Inflammatory macrophage (primary cell): ENCODE measurements at regions not wholly inside any gene's neighbourhood (a gene's known extent, or its start where the extent isn't known, plus 50 kb on each side); places are given as distances from the start of the nearest gene placed in this dataset.

Source experiments
- DNase-seq, 2 donors: peaks; one replicate each; pipeline ENCODE4 v3.0.0-alpha.2; 2020 to 2022

DNA sequence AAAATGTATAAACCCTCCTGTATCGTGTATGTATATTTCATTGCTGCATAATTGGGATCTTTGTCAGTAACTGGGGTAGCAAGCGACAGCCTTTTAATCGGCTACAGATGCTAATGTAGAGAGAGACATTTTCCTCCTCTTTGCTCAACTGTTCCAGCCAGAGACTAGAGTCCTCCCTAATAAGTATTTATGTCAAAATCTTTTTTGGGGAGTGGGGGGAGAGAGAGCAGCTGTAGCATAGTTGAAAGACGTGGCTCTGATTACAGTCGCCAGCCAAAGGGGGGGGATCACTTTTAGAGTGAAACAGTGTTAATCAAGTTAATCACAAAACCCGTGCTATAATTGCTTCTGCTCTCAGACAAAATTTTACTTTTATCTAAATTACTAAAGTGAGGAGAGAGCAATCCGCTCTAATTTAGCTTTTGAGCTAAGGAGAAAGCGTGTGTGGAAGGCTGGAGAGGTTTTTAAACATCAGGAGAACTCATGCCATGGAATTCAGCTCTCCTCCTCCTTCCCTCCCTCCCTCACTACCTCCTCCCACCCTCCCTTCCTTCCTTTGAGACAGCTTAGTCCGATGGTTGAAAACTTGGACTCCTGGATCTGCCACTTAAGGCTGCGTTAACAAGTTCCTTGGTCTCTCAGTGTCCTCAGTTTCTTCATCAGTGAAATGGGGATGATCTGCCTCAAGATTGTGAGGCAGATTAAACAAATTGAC is 87.3 kb upstream of the ZNF618 start:
- DNase-seq = no peak

DNA sequence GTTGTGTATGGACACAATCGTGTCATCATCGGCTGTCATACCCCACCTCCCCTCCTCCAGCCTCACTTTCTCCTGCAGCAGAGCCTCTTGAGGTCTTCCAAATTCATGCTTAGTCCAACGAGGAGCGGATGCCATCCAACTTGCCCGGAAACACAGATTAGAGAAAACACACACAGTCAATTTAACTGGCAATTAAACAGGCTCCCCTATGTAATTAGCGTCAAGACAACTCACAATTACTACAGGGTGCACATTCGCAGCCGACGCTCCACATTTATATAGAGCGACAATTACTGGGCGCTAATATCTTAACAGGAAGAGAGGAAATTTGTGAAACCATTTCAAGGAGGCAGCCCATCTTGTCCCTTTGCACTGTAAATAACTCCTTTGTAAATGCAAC is 86.0 kb upstream of the ZNF618 start:
- DNase-seq = no peak

DNA sequence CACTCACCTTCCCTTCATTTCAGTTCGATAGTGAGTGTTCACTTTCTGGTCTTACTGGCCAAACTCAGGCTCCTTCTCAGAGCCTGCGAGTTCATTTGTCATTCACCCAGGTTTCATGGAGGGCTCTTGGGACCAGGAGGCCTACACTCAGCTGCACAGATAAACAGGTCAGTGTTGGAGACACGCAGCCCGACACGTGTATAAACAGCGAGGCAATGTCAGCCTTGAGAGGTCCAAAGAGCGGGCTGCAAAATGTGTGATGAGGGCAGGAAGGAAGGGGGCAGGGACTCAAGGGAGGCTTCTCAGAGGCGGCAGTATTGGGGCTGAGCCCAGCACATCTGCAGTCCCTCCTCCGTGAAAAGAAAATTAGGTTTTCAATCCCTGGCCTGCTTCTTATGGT is 82.6 kb upstream of the ZNF618 start:
- DNase-seq = no peak

DNA sequence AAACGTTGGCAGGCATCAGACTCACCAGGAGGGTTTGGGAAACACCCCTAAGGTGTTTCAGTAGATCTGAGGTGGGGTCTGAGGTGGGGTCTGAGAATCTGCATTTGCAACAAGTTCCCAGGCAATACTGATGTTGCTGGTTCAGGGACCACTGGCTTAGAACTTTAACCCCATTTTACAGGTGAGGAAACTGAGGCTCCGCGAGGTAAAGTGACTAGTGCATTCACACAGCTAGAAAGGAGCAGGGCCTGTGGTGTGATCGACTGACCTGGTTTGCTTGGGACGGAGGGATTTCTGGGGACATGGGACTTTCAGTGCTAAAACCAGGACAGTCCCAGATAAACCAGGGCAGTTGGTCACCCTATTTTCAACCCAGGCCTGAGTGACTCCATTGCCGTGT is 81.4 kb upstream of the ZNF618 start:
- DNase-seq = no peak

DNA sequence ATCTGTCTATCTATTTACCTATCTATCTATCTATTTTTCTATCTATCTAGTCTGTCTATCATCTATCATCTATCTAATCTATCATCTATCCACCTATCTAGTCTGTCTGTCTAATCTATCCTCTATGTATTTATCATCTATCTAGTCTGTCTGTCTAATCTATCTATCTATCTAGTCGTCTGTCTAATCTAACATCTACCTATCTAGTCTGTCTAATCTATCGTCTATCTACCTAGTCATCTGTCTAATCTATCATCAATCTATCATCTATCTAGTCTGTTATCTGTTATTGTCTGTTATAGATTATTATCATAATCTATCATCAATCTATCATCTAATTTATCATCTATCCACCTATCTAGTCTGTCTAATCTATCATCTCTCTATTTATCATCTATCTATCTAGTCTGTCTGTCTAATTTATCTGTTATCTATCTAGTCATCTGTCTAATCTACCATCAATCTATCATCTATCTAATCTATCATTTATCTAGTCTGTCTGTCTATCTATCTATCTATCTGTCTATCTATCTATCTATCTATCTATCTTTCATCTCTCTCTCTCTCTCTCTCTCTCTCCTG is 80.2 kb upstream of the ZNF618 start:
- no peak for DNase-seq

DNA sequence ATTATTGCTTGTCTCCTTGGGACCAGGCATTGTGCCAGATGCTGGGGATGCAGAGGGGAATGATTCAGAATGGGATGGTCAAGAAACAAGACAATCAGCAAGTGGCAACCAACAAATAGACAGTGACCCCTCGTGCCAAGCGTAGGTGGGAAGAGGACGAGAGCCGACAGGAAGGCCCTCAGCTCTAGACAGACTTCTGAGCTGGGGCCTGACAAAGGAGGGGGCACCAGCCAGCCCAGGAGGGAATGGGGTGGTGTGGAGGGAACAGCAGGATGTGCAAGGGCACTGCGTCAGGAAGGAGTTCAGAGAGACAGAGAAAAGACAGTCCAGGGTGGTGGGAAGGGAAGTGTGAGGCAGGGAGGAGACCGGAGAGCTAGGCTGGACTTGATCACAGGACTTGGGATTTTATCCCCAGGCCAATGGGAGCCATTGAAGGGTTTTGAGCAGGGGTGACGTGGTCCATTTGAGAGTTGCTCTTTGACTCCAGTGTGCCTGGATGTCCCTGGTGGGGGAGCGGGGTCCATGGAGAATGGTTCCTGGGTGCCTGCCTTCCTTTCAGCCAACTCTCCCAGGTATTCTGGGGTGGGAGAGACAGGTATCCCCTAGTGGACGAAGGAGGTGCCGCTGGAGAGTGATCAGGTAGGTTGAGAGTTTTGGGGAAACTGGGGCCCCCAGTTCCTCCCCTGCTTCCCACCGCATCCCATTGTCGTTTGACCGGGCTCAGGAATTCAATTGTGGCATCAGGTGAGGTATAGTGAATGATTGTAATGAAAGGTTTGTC is 79.3 kb upstream of the ZNF618 start:
- no peak for DNase-seq

DNA sequence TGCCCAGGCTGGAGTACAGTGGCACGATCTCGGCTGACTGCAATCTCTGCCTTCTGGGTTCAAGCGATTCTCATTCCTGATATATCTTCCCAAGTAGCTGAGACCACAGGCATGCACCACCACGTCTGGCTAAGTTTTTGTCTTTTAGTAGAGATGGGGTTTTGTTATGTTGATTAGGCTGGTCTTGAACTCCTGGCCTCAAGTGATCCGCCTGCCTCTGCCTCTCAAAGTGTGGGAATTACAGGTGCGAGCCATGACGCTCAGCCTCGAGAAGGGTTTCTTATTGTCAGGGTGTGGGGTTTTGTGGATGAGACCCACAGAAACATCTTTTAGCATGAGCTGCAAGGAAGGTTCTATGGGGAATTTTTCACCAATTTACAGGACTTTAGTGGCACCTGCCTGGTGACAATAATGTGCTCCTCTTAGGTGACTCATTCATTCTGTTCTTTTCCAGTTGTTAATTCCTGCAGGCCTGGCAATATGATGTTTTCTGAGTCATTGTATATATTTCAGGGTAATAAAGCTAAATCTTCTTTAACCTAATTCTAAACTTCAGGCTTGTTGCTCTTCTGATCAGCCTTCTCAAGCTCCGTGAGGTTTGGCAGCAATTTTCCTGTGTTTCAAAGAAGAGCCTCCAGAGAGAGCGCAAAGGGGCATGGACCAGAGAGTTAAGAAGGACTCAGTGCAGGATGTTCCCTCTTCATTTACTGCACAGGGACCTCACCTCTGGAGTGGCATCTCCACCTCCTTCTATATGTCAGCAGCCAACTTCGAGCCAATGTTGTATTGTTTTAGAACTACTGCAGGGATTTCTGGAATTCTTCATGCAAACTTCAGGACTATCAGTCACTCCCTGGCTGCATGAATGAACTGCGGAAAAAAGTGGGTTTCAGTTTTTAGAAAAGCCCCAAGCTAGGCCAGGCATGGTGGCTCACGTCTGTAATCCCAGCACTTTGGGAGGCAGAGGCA is 77.8 kb upstream of the ZNF618 start:
- no peak for DNase-seq

DNA sequence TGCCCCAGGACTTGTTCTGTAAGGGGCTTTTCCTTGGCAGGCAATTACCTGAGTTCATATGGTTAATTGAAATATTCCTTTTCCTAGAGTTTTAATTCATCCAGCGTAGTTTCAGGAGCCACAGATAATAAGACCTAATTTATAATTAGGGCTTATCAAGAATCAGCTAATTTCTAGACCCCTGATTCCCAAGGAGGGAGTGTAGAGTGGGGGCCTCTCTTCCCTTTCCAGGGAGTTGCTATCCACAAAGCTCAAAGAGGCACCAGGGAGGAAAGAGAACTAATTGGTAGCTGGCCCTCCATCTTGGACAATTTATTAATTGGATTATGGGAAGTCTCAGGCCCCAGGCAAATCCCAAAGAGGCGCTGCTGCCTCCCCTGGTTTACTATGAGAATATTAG is 75.8 kb upstream of the ZNF618 start:
- DNase-seq = no peak

DNA sequence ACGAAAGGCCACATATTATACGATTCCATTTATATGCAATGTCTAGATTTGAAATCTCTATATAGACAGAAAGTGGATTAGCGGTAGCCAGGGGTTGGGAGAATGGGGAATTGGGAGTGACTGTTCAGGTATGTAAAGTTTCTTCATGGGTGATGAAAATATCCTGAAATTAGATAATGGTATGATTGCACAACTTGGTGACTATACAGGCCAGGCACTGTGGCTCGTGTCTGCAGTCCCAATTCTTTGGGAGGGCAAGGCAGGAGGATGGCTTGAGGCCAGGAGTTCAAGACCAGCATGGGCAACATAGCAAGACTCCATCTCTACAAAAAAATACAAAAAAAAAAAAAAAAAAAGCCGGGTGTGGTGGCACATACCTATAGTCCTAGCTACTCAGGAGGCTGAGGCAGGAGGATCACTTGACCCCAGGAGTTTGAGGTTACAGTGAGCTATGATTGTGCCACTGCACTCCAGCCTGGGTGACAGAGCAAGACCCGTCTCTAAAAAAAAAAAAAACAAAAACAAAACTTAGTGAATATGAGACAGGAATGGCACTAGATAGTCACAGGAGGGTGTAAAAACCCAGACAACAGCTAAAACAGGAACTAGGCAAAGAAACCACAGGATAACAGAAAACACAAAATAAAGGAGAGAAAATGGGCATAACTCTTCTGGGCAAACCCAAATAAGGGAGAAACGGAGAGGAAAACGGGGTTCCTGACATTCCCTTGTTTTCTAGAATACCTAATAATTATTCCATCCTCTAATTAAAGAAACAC is 72.1 kb upstream of the ZNF618 start:
- DNase-seq = no peak

DNA sequence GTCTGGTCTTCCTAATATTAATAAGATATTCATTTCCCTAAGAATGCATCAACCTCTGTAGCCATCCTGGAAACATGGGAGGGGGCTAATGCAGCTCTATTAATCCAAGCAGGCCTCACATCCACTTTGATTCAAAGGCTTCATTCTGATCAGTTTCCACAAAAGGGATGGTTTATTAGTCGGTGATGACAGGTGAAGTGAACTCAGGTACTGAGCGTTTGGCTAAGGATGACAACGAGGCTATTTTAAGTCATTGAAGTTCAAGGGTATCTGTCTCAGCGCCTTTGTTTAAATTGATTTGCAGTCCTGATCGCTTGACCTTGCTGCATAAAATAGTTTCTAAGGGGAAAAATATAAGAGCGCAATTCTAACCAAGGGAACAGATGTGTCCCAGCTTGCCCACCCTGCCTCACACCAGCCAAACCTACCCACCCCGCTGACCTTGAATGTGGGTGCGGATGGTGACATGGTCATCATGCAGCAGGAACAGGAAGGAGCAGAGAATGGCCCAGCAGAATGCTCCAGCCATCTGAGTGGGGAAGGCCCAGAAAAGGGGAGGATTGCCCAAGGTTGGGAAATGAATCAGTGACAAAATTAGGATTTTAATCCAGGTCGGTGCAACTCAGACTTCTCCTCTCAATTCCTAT is 70.5 kb upstream of the ZNF618 start:
- no peak for DNase-seq

DNA sequence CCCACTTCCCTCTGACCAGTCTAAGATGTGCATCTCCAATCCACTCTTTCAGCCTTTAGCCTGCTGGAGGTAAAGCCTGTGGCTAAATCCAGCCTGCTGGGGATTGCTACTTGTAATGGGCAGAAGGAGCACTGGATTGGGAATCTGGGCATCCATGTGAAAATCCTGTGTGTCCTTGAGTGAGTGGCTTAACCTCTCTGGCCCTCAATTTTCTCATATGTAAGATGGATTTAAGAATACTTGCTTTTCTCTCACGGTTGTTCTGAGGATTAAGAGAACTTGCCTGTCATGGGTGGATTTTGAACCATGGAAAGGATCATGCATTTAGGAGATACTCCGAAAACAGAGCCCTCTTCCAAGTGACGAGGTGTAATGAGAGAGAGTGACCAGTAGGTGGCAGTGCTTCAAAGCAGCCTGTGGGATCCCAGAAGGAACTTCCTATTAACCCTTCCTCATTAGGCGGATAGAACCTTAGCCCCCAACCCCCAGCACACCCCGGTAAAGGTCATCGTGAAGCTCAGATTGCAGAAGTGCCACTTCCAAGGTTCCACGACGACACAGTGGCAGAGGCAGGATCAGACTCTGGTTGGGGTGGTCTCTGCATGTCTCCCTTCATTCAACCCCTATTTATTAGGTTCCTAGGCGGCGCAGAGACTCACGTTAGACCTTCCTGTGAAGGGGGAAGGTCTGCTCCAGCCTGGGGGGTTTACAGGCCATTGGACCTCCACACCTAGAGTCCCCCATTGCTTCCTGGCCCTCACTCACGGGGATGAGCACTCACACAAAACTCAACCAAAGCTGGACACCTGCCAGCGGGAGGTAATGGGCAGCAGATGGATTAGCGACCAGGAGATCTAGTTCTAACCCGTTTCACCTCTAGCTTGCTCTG is 68.7 kb upstream of the ZNF618 start:
- DNase-seq = peak; percentile 75 to 76

DNA sequence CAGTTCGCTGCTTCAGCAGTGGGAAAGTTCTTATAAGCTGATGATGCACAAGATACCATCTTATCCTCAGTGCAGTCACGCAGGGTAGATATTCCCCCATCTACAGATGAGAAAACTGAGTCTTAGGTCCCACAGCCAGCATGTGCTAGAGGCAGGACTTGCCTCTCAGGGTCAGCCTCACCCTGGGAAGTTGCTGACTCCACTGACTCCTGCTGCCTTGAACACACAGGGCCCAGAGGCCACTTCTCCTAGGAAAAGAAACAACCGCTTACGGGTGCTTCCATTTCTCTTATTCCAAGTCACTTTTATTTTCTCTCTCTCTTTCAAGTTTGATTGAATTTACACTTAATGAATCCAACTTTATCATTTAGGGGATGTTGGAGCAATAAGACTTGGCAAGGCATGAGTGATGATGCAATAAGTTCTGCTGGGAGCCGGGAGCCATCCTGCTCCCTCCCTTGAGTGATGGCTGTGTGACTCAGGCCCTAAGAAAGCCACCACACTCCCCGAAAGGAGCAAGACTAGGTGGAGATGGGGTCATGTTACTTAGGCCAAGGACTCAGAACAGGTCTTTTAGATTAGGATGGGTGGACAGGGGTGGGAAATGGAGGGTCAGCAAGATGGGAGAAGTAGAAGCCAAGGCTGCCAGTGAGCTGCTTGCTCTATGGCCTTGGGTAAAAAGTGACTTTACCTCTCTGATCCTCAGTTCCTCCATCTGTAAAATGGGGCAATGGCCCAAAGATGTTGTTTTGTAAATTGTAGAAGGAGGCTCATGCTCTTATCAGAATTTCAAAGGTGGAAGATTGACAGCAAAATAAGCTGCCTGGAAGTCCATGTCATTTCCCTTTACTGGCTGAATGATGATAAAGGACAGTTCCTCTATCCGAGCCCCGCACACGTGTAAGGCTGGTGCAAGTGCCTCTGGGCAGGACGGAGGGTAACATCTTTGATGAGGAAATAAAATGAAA is 67.4 kb upstream of the ZNF618 start:
- peak; percentile 11 to 12 for DNase-seq

DNA sequence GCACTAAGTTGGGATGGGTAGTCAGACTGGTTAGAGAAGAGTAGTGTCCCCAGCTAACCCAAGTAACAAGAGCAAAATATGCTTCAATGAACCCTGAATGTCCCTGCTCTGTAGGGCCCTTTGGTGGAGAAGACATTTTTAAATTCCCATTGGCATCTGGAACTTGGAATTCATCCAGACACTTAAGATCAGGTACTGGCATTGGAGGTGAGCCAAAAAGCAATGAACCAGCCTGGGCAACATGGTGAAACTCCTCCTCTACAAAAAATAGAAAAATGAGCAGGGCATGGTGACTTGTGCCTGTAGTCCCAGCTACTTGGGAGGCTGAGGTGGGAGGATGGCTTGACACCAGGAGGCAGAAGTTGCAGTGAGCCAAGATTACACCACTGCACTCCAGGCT is 58.9 kb upstream of the ZNF618 start:
- DNase-seq = no peak

DNA sequence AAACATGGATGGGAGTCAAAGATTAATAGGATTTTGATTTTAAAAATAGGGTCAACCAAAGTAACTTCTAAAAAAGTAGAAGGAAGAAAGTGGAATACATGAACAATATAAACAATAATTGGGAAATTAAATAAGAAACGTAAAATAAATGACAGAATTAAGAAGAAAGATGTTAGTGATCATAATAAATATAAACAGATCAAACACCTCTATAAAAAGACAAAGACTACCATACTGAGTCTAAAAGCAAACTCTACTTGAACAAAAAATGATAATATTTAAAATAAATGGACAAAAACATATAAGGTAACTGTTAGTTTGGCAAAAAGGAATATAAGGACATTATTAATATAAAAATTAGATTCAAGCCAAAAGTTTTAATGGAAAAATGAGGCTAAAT is 57.7 kb upstream of the ZNF618 start:
- DNase-seq = no peak

DNA sequence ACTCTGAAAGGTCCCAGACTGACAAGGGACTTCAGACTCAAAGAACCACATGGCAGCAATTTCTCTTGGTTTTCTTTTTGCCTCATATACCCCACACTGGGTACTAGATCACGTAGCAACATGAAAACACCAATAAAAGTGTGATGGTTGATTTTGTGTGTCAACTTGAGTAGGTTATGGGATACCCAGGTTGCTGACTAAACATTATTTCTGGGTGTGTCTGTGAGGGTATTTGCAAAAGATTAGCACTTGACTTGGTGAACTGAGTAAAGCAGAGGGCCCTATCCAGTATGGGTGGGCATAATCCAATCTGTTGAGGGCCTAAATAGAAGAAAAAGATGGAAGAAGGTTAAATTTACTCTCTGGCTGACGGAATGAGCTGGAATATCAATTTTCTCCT is 53.8 kb upstream of the ZNF618 start:
- DNase-seq = no peak

DNA sequence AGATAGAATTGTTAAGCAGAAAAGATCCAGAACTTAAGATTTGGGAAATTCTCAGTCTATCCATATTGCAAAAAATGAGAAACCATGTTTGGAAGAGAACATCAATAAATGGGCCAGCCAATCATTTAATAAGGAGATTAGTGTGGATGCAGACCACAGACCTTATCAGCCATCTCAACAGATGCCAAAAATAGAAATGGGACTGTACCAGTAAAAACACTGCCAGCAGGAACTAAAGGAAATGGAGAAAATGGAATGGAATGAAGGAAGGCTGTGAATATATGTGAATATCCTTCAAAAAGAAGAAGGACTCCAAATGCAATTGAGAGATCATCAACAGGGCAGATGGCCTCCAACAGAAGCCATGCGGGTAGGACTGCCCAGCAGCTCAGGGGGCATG is 52.7 kb upstream of the ZNF618 start:
- DNase-seq = no peak
